ENCODE measurements at regions not wholly inside any gene's neighbourhood (a gene's known extent, or its start where the extent isn't known, plus 50 kb on each side); places are given as distances from the start of the nearest gene placed in this dataset.

- Mint-ChIP-seq H3K9me3 (no peaks in the 10 kb centered on the region), H3K36me3 (peaks cover 9% of the 10 kb centered on the region), H3K4me1 (peaks cover 14% of the 10 kb centered on the region), H3K4me3 (no peak overlapping the region), H3K27ac (no peak overlapping the region), H3K27me3 (ENCODE audit: insufficient read depth, low read depth) (peaks cover 4% of the 10 kb centered on the region)
- Histone ChIP-seq H3K9me3 (ENCODE audit: low read depth) (no peaks in the 10 kb centered on the region), H3K4me3 (no peak overlapping the region), H3K9ac (no peak overlapping the region), H3K4me2 (no peak overlapping the region), H3K27ac (no peak overlapping the region), H3F3A (ENCODE audit: low read depth) (no peaks in the 10 kb centered on the region), H3K36me3 (no peaks in the 10 kb centered on the region), H4K20me1 (ENCODE audit: low read depth) (peaks cover 16% of the 10 kb centered on the region), H3K79me2 (ENCODE audit: low read depth) (peaks cover 25% of the 10 kb centered on the region), H3K4me1 (peaks cover 14% of the 10 kb centered on the region), H3K27me3 (no peaks in the 10 kb centered on the region), H2AFZ (replicated peaks) (no peak overlapping the region)
- TF ChIP-seq EZH2 (IDR thresholded peaks at IDR 0.05): no peak
- TF ChIP-seq EZH2phosphoT487 (IDR thresholded peaks at IDR 0.05): no peak
- no peak for TF ChIP-seq CTCF (IDR thresholded peaks at IDR 0.05)
- no peak for DNase-seq (ENCODE audit: low spot score)
These were observed 130.8 kb downstream of the C9orf152 start for GRCh38 chr9:110076894-110077725.

GRCh38 chr9:110077925-110078324, 130.0 kb downstream of the C9orf152 start:
- Histone ChIP-seq H3K9ac (no peak overlapping the region), H2AFZ (replicated peaks) (no peak overlapping the region), H3K27ac (no peak overlapping the region), H3K79me2 (ENCODE audit: low read depth) (peaks cover 25% of the 10 kb centered on the region), H3K27me3 (no peaks in the 10 kb centered on the region), H3K36me3 (no peaks in the 10 kb centered on the region), H3F3A (ENCODE audit: low read depth) (no peaks in the 10 kb centered on the region), H3K4me1 (peaks cover 9% of the 10 kb centered on the region), H3K9me3 (ENCODE audit: low read depth) (no peaks in the 10 kb centered on the region), H3K4me2 (no peak overlapping the region), H3K4me3 (no peak overlapping the region), H4K20me1 (ENCODE audit: low read depth) (peaks cover 8% of the 10 kb centered on the region)
- Mint-ChIP-seq H3K9me3 (no peaks in the 10 kb centered on the region), H3K27me3 (ENCODE audit: insufficient read depth, low read depth) (peaks cover 4% of the 10 kb centered on the region), H3K4me1 (peaks cover 8% of the 10 kb centered on the region), H3K27ac (no peak overlapping the region), H3K36me3 (peaks cover 13% of the 10 kb centered on the region), H3K4me3 (no peak overlapping the region)
- DNase-seq (ENCODE audit: low spot score): no peak
- TF ChIP-seq CTCF (IDR thresholded peaks at IDR 0.05): no peak
- no peak for TF ChIP-seq EZH2 (IDR thresholded peaks at IDR 0.05)
- TF ChIP-seq EZH2phosphoT487 (IDR thresholded peaks at IDR 0.05): no peak

- H4K20me1 ChIP-seq (ENCODE audit: low read depth): peaks cover 2% of the 10 kb centered on the region
- H3K27ac ChIP-seq: no peak overlapping the region
- peaks cover 25% of the 10 kb centered on the region for H3K79me2 ChIP-seq (ENCODE audit: low read depth)
These were observed 129.4 kb downstream of the C9orf152 start for GRCh38 chr9:110078604-110079003.

More at GRCh38 chr9:110078604-110079003, 129.4 kb downstream of the C9orf152 start:
- no peak for DNase-seq (ENCODE audit: low spot score)
- no peak overlapping the region for H3K4me3 Mint-ChIP-seq
- no peak overlapping the region for H3K27ac Mint-ChIP-seq
- H3K4me3 ChIP-seq: no peak overlapping the region
- no peak overlapping the region for H3K4me2 ChIP-seq
- H3K9ac ChIP-seq: no peak overlapping the region
- peaks cover 3% of the 10 kb centered on the region for H3K4me1 ChIP-seq
- peaks cover 4% of the 10 kb centered on the region for H3K27me3 Mint-ChIP-seq (ENCODE audit: insufficient read depth, low read depth)
- H3K9me3 ChIP-seq (ENCODE audit: low read depth): no peaks in the 10 kb centered on the region
- TF ChIP-seq EZH2phosphoT487 (IDR thresholded peaks at IDR 0.05) (no peak), CTCF (IDR thresholded peaks at IDR 0.05) (no peak), EZH2 (IDR thresholded peaks at IDR 0.05) (no peak)
- no peak overlapping the region for H2AFZ ChIP-seq (replicated peaks)
- H3K36me3 Mint-ChIP-seq: peaks cover 16% of the 10 kb centered on the region
- no peaks in the 10 kb centered on the region for H3K36me3 ChIP-seq
- peaks cover 3% of the 10 kb centered on the region for H3K9me3 Mint-ChIP-seq
- peaks cover 8% of the 10 kb centered on the region for H3K4me1 Mint-ChIP-seq
- H3K27me3 ChIP-seq: no peaks in the 10 kb centered on the region
- no peaks in the 10 kb centered on the region for H3F3A ChIP-seq (ENCODE audit: low read depth)
